ENCODE measurements at regions not wholly inside any gene's neighbourhood (a gene's known extent, or its start where the extent isn't known, plus 50 kb on each side); places are given as distances from the start of the nearest gene placed in this dataset.
"Not testable (repeated sequence)": the region's sequence is repeated elsewhere in the genome, so short reads cannot be mapped to it uniquely, and the experiment has no call there.

GRCh38 chr6:105688573-105688972 lies 285.7 kb upstream of the PREP start:
- DNase-seq = no peak

- DNase-seq = not testable (repeated sequence)
Observed at GRCh38 chr6:105686793-105687192, 283.9 kb upstream of the PREP start.

GRCh38 chr6:105681061-105681460 lies 278.2 kb upstream of the PREP start:
- no peak for DNase-seq

- DNase-seq = no peak
Observed at GRCh38 chr6:105680131-105680530, 277.2 kb upstream of the PREP start.

- DNase-seq = no peak
Observed at GRCh38 chr6:105678516-105678915, 275.6 kb upstream of the PREP start.

- DNase-seq = no peak
Observed at GRCh38 chr6:105677671-105678475, 275.0 kb upstream of the PREP start.

- DNase-seq = no peak
Observed at GRCh38 chr6:105676857-105677256, 274.0 kb upstream of the PREP start.

GRCh38 chr6:105675715-105676397 lies 273.0 kb upstream of the PREP start:
- DNase-seq = no peak

GRCh38 chr6:105672856-105673538 lies 270.1 kb upstream of the PREP start:
- not testable (repeated sequence) for DNase-seq

GRCh38 chr6:105669232-105669631 lies 266.4 kb upstream of the PREP start:
- DNase-seq = no peak

- DNase-seq = no peak
Observed at GRCh38 chr6:105667056-105667455, 264.2 kb upstream of the PREP start.

GRCh38 chr6:105664931-105665330 lies 262.0 kb upstream of the PREP start:
- DNase-seq = no peak

- no peak for DNase-seq
Observed at GRCh38 chr6:105651969-105652368, 249.1 kb upstream of the PREP start.

- DNase-seq = no peak
Observed at GRCh38 chr6:105650347-105650746, 247.5 kb upstream of the PREP start.

- DNase-seq = no peak
Observed at GRCh38 chr6:105649192-105649591, 246.3 kb upstream of the PREP start.

- no peak for DNase-seq
Observed at GRCh38 chr6:105648276-105648675, 245.4 kb upstream of the PREP start.

- peak; percentile 21 for DNase-seq
Observed at GRCh38 chr6:105646391-105646867, 243.5 kb upstream of the PREP start.

GRCh38 chr6:105645958-105646357 lies 243.1 kb upstream of the PREP start:
- no peak for DNase-seq

- no peak for DNase-seq
Observed at GRCh38 chr6:105645156-105645555, 242.3 kb upstream of the PREP start.

- no peak for DNase-seq
Observed at GRCh38 chr6:105644691-105645090, 241.8 kb upstream of the PREP start.

- no peak for DNase-seq
Observed at GRCh38 chr6:105644073-105644489, 241.2 kb upstream of the PREP start.

GRCh38 chr6:105642708-105643107 lies 239.8 kb upstream of the PREP start:
- DNase-seq = no peak

GRCh38 chr6:105641504-105641903 lies 238.6 kb upstream of the PREP start:
- no peak for DNase-seq

GRCh38 chr6:105639124-105639523 lies 236.2 kb upstream of the PREP start:
- DNase-seq = no peak

Measured in CD4-positive, alpha-beta T cell treated with Interleukin-6 for 4 hours (primary cell).